PFSK-1 (cell line): ENCODE measurements at regions not wholly inside any gene's neighbourhood (a gene's known extent, or its start where the extent isn't known, plus 50 kb on each side); places are given as distances from the start of the nearest gene placed in this dataset.

ENCODE experiments used
- FOXP2 ChIP-seq: optimal IDR thresholded peaks from 2 replicates; pipeline ENCODE3; 2011; ENCODE audit warnings: borderline replicate concordance, control low read depth, inconsistent platforms; ENCODE audit not compliant: insufficient read depth; ENCODE audit errors: extremely low read length, extremely low read depth
- POLR2AphosphoS5 ChIP-seq: IDR thresholded peaks from 2 replicates; pipeline ENCODE4 v1.6.1; 2012; ENCODE audit warnings: low read depth, mild to moderate bottlenecking, control low read depth, low read length, moderate library complexity
- SIN3A ChIP-seq: IDR thresholded peaks from 2 replicates; pipeline ENCODE4 v1.6.1; 2012; ENCODE audit warnings: mild to moderate bottlenecking, low read length, moderate library complexity, borderline replicate concordance; ENCODE audit not compliant: insufficient read depth
- TAF1 ChIP-seq: IDR thresholded peaks from 2 replicates; pipeline ENCODE4 v1.6.1; 2012; ENCODE audit warnings: low read length, control low read depth, borderline replicate concordance; ENCODE audit not compliant: insufficient read depth
- TF ChIP-seq, protein P1 (sequence below), 2 experiments: IDR thresholded peaks; 2 replicates each; pipeline versions ENCODE4 v1.6.1 to v1.8.0; 2011 to 2012; ENCODE audit warnings: low read depth in 2 of 2, low read length in 2 of 2, control low read depth in 1 of 2, inconsistent platforms in 1 of 2, mild to moderate bottlenecking in 1 of 2, moderate library complexity in 1 of 2; ENCODE audit not compliant: insufficient read depth in 1 of 2

DNA sequence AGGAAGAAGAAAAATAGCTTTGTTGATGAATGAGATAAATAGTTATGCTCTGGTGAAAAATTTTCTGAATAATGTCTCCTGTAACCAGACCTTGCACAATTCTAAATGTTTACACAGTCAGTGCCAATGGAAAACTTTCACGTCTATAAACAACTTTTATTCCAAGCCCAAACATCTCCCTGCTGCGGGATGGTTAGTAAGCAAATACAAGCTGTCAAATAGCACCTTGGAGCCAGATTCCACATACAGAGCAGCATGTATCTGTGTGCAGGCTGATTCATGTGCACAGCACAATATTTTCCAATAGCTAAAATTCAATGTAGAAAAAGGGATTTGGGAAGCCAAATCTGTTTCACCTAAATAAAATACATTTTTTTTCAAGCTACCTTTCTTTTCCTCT, 813.3 kb downstream of the HACE1 start:
- TF ChIP-seq SIN3A (no peak), FOXP2 (no peak), TAF1 (no peak), POLR2AphosphoS5 (no peak)
- TF ChIP-seq, protein P1, sequence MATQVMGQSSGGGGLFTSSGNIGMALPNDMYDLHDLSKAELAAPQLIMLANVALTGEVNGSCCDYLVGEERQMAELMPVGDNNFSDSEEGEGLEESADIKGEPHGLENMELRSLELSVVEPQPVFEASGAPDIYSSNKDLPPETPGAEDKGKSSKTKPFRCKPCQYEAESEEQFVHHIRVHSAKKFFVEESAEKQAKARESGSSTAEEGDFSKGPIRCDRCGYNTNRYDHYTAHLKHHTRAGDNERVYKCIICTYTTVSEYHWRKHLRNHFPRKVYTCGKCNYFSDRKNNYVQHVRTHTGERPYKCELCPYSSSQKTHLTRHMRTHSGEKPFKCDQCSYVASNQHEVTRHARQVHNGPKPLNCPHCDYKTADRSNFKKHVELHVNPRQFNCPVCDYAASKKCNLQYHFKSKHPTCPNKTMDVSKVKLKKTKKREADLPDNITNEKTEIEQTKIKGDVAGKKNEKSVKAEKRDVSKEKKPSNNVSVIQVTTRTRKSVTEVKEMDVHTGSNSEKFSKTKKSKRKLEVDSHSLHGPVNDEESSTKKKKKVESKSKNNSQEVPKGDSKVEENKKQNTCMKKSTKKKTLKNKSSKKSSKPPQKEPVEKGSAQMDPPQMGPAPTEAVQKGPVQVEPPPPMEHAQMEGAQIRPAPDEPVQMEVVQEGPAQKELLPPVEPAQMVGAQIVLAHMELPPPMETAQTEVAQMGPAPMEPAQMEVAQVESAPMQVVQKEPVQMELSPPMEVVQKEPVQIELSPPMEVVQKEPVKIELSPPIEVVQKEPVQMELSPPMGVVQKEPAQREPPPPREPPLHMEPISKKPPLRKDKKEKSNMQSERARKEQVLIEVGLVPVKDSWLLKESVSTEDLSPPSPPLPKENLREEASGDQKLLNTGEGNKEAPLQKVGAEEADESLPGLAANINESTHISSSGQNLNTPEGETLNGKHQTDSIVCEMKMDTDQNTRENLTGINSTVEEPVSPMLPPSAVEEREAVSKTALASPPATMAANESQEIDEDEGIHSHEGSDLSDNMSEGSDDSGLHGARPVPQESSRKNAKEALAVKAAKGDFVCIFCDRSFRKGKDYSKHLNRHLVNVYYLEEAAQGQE (IDR thresholded peaks at IDR 0.05; ENCODE audit: insufficient read depth in 1 of 2, low read depth in 2 of 2, low read length in 2 of 2) = no peak

DNA sequence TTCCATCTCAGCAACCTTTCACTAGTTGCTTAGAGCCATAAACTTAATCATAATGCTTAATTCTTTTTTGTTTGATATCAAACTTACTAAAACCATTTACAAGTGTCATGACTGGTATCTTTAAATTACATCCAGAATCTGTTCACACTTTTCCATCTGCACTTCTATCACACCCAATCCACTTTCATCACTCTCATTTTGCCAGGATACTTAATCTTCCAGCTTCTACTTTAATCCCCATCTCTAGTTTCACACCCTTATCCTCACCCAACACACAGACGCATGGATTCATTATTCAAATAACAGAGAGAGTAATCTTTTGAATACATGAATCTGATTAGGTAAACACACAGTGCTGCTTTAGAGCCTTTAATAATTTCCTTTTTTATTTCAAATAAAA, 828.4 kb downstream of the HACE1 start:
- TF ChIP-seq POLR2AphosphoS5 (no peak), FOXP2 (no peak), SIN3A (no peak), TAF1 (no peak)
- TF ChIP-seq, protein P1 (IDR thresholded peaks at IDR 0.05; ENCODE audit: insufficient read depth in 1 of 2, low read depth in 2 of 2, low read length in 2 of 2) = no peak

DNA sequence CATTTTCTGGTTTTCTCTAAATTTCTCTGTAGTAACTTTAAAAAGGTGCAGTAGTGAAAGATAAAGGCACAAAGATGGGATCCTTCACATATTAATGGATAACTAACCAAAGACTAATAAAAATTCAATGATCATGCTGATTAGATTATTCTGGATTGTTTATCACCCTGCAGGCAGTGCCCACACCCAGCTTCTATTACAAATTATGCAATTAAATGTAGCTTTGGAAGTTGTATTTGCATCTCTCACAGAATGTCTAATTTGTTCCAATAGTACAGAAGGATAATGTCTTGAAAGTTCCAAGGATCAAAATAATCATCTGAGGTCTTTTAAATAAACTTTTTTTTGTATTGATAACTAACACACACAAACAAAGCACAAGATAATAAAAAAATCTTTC, 837.6 kb downstream of the HACE1 start:
- TF ChIP-seq, protein P1 (IDR thresholded peaks at IDR 0.05; ENCODE audit: insufficient read depth in 1 of 2, low read depth in 2 of 2, low read length in 2 of 2) = no peak
- TF ChIP-seq POLR2AphosphoS5 (no peak), TAF1 (no peak), FOXP2 (no peak), SIN3A (no peak)

DNA sequence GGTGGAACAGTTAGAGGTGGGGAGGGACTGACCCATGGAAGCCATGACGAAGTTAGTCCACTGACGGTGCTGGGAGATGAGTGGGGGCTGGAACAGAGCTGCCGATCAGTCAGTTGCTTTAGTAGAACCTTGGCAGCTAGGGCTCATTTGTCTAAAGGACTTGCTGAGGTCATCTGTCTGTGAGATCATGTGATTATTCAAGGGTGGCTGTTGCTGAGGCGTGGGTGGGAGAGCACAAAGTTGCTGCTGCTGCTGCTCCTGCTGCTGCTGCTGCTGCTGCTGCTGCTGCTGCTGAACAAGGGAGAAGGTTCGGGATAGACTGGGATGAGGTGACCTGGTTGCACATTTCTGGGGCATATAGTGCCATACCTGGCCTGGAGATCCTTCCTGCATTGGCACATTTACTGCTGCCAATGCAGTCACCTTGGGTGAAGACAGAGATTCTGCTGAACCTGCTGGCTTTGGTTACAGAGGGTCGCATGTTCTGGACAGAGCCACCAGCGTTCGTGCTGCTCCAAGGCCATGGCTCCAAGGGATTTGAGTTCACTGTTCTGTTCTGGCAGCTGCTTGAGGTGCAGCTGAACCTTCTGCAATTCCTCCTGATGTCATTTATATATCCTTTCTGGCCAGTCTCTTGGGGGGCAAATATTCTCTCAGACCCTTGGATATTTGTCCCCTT, 840.5 kb downstream of the HACE1 start:
- TF ChIP-seq POLR2AphosphoS5 (no peak), FOXP2 (no peak), TAF1 (no peak), SIN3A (no peak)
- TF ChIP-seq, protein P1 (IDR thresholded peaks at IDR 0.05; ENCODE audit: insufficient read depth in 1 of 2, low read depth in 2 of 2, low read length in 2 of 2) = no peak
